ENCODE measurements at regions not wholly inside any gene's neighbourhood (a gene's known extent, or its start where the extent isn't known, plus 50 kb on each side); places are given as distances from the start of the nearest gene placed in this dataset.

- TF ChIP-seq CTCF (IDR thresholded peaks at IDR 0.05) (no peak), POLR2A (IDR thresholded peaks at IDR 0.05) (no peak)
These were observed 221.8 kb upstream of the TGFBR2 start for GRCh38 chr3:30384546-30385072.
